ENCODE measurements at regions not wholly inside any gene's neighbourhood (a gene's known extent, or its start where the extent isn't known, plus 50 kb on each side); places are given as distances from the start of the nearest gene placed in this dataset.

GRCh38 chr5:159571501-159572244 is 241.4 kb upstream of the IL12B start:
- no peak for DNase-seq (ENCODE audit: extremely low read depth in 1 of 4, low spot score in 3 of 4)
- H3K79me2 ChIP-seq (ENCODE audit: control insufficient read depth, insufficient read depth, low read length), result no peaks in the 10 kb centered on the region
- no peaks in the 10 kb centered on the region for H3K9me1 ChIP-seq (ENCODE audit: control insufficient read depth, insufficient read depth, low read length)
- no peak overlapping the region for H3K4me2 ChIP-seq (ENCODE audit: insufficient read depth, low read length)
- H3K9ac ChIP-seq (ENCODE audit: insufficient read depth in 1 of 2, low read depth in 2 of 2, low read length in 2 of 2), result no peak overlapping the region
- no peak overlapping the region for H2AFZ ChIP-seq (ENCODE audit: low read depth, low read length)
- 0% methylated on average over 1 of the region's 1 CpG for WGBS (ENCODE audit: insufficient coverage, low coverage, missing lambda C conversion rate)
- H3K27me3 ChIP-seq (ENCODE audit: control insufficient read depth in 2 of 2, insufficient read depth in 2 of 2, low read length in 2 of 2), result no peaks in the 10 kb centered on the region
- no peaks in the 10 kb centered on the region for H3K36me3 ChIP-seq (ENCODE audit: control insufficient read depth, insufficient read depth, low read length)
- no peaks in the 10 kb centered on the region for H3K9me3 ChIP-seq (replicated peaks; ENCODE audit: control insufficient read depth, insufficient read depth, low read depth, low read length)
- TF ChIP-seq NFE2 (IDR thresholded peaks at IDR 0.05; ENCODE audit: low read depth) (0 out of 2 replicates have a peak, but pooled peaks have one; percentile 2), KDM4B (IDR thresholded peaks at IDR 0.05; ENCODE audit: borderline replicate concordance in 2 of 2, low read depth in 1 of 2) (no peak)
- ChIA-PET CTCF (ENCODE audit: low intra/inter-chr PET ratio) (no interaction called here), POLR2A (interaction anchor here (0.7 kb wide), 2 partner anchors 47 to 65 kb away, joined by 3 to 4 read pairs; no protein-coding TSS in a partner anchor)
- ATAC-seq, result no peak
- no TSS peak for BruUV-seq (replicated peaks)
- no peak overlapping the region for H3K27ac ChIP-seq (ENCODE audit: extremely low read depth, low read depth, low read length)
- FAIRE-seq, result no peak
- no peak overlapping the region for H3K4me3 ChIP-seq
- intact Hi-C loops (cut with micrococcal nuclease), result no loop called here
- no peaks in the 10 kb centered on the region for H4K20me1 ChIP-seq (replicated peaks; ENCODE audit: control insufficient read depth, insufficient read depth, low read length)
- no peaks in the 10 kb centered on the region; a peak in 1 of 5 replicates for H3K4me1 ChIP-seq (replicated peaks in 1 of 2; ENCODE audit: control insufficient read depth in 2 of 2, insufficient read depth in 2 of 2, low read length in 2 of 2)
- in situ Hi-C loops (cut with MboI), result no loop called here

GRCh38 chr5:159576902-159577301 is 246.6 kb upstream of the IL12B start:
- Histone ChIP-seq H3K4me3 (no peak overlapping the region), H2AFZ (ENCODE audit: low read depth, low read length) (no peak overlapping the region), H3K27ac (ENCODE audit: extremely low read depth, low read depth, low read length) (no peak overlapping the region), H3K9me3 (replicated peaks; ENCODE audit: control insufficient read depth, insufficient read depth, low read depth, low read length) (no peaks in the 10 kb centered on the region), H3K9ac (ENCODE audit: insufficient read depth in 1 of 2, low read depth in 2 of 2, low read length in 2 of 2) (no peak overlapping the region), H3K27me3 (ENCODE audit: control insufficient read depth in 2 of 2, insufficient read depth in 2 of 2, low read length in 2 of 2) (no peaks in the 10 kb centered on the region), H4K20me1 (replicated peaks; ENCODE audit: control insufficient read depth, insufficient read depth, low read length) (no peaks in the 10 kb centered on the region), H3K4me2 (ENCODE audit: insufficient read depth, low read length) (no peak overlapping the region), H3K36me3 (ENCODE audit: control insufficient read depth, insufficient read depth, low read length) (no peaks in the 10 kb centered on the region), H3K4me1 (replicated peaks in 1 of 2; ENCODE audit: control insufficient read depth in 2 of 2, insufficient read depth in 2 of 2, low read length in 2 of 2) (no peaks in the 10 kb centered on the region; a peak in 1 of 5 replicates), H3K79me2 (ENCODE audit: control insufficient read depth, insufficient read depth, low read length) (no peaks in the 10 kb centered on the region), H3K9me1 (ENCODE audit: control insufficient read depth, insufficient read depth, low read length) (no peaks in the 10 kb centered on the region)
- in situ Hi-C loops (cut with MboI), result no loop called here
- no peak for FAIRE-seq
- ChIA-PET POLR2A (no interaction called here), CTCF (ENCODE audit: low intra/inter-chr PET ratio) (no interaction called here)
- intact Hi-C loops (cut with micrococcal nuclease), result no loop called here
- no peak for DNase-seq (ENCODE audit: extremely low read depth in 1 of 4, low spot score in 3 of 4)
- 2% methylated on average over 7 of the region's 7 CpGs for WGBS (ENCODE audit: insufficient coverage, low coverage, missing lambda C conversion rate)
- no TSS peak for BruUV-seq (replicated peaks)
- ATAC-seq, result no peak
- TF ChIP-seq ZNF75A (CRISPR knock-in tag; IDR thresholded peaks at IDR 0.05), result no peak
- TF ChIP-seq ZNF584 (CRISPR knock-in tag; IDR thresholded peaks at IDR 0.05; ENCODE audit: low read depth), result no peak
- no peak for TF ChIP-seq MEF2D (tag; conservative IDR thresholded peaks at IDR 0.05; ENCODE audit: low read depth)
- no peak for TF ChIP-seq NFE2L1 (tag; IDR thresholded peaks at IDR 0.05; ENCODE audit: borderline replicate concordance, low read depth)
- TF ChIP-seq, protein P1, sequence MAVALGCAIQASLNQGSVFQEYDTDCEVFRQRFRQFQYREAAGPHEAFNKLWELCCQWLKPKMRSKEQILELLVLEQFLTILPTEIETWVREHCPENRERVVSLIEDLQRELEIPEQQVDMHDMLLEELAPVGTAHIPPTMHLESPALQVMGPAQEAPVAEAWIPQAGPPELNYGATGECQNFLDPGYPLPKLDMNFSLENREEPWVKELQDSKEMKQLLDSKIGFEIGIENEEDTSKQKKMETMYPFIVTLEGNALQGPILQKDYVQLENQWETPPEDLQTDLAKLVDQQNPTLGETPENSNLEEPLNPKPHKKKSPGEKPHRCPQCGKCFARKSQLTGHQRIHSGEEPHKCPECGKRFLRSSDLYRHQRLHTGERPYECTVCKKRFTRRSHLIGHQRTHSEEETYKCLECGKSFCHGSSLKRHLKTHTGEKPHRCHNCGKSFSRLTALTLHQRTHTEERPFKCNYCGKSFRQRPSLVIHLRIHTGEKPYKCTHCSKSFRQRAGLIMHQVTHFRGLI (CRISPR knock-in tag; IDR thresholded peaks at IDR 0.05), result no peak
- TF ChIP-seq, protein P2, sequence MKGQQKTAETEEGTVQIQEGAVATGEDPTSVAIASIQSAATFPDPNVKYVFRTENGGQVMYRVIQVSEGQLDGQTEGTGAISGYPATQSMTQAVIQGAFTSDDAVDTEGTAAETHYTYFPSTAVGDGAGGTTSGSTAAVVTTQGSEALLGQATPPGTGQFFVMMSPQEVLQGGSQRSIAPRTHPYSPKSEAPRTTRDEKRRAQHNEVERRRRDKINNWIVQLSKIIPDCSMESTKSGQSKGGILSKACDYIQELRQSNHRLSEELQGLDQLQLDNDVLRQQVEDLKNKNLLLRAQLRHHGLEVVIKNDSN (CRISPR knock-in tag; IDR thresholded peaks at IDR 0.05), result no peak
- TF ChIP-seq ZC3H11A (IDR thresholded peaks at IDR 0.05; ENCODE audit: low read depth, low read length), result no peak
- no peak for TF ChIP-seq RBM17 (IDR thresholded peaks at IDR 0.05; ENCODE audit: borderline replicate concordance, low read depth, low read length)
- no peak for TF ChIP-seq GATA2 (CRISPR knock-in tag; IDR thresholded peaks at IDR 0.05)
- TF ChIP-seq PYGO2 (tag; IDR thresholded peaks at IDR 0.05), result no peak
- no peak for TF ChIP-seq ZNF699 (CRISPR knock-in tag; IDR thresholded peaks at IDR 0.05; ENCODE audit: insufficient replicate concordance)
